ENCODE measurements at regions not wholly inside any gene's neighbourhood (a gene's known extent, or its start where the extent isn't known, plus 50 kb on each side); places are given as distances from the start of the nearest gene placed in this dataset.

GRCh38 chr21:41045534-41046268 is 122.3 kb upstream of the BACE2 start:
- TF ChIP-seq CTCF (IDR thresholded peaks at IDR 0.05) = peak; percentile 66

- no peak for TF ChIP-seq CTCF (IDR thresholded peaks at IDR 0.05)
Measured at GRCh38 chr21:41048145-41048544, 119.8 kb upstream of the BACE2 start.

- TF ChIP-seq CTCF (IDR thresholded peaks at IDR 0.05) = no peak
Measured at GRCh38 chr21:41048623-41049022, 119.3 kb upstream of the BACE2 start.

GRCh38 chr21:41052820-41053555 is 115.0 kb upstream of the BACE2 start:
- no peak for TF ChIP-seq CTCF (IDR thresholded peaks at IDR 0.05)

GRCh38 chr21:41054018-41054578 is 113.9 kb upstream of the BACE2 start:
- TF ChIP-seq CTCF (IDR thresholded peaks at IDR 0.05) = no peak

GRCh38 chr21:41055266-41055665 is 112.7 kb upstream of the BACE2 start:
- TF ChIP-seq CTCF (IDR thresholded peaks at IDR 0.05) = no peak

- TF ChIP-seq CTCF (IDR thresholded peaks at IDR 0.05) = no peak
Measured at GRCh38 chr21:41059871-41060270, 108.1 kb upstream of the BACE2 start.

All from LNCAP (cell line).